ENCODE measurements at regions not wholly inside any gene's neighbourhood (a gene's known extent, or its start where the extent isn't known, plus 50 kb on each side); places are given as distances from the start of the nearest gene placed in this dataset.

GRCh38 chr13:90826688-90827087 lies 520.8 kb upstream of the MIR17HG start:
- no peaks in the 10 kb centered on the region for H3K36me3 ChIP-seq (replicated peaks; ENCODE audit: insufficient read depth, low read depth)
- no peaks in the 10 kb centered on the region for H3K9me2 ChIP-seq (replicated peaks; ENCODE audit: insufficient read depth)
- no peaks in the 10 kb centered on the region for H3K27me3 ChIP-seq
- H3K4me2 ChIP-seq, result no peak overlapping the region
- no peaks in the 10 kb centered on the region for H3K79me2 ChIP-seq
- 88% methylated on average over 2 of the region's 2 CpGs for WGBS (ENCODE audit: low lambda C conversion rate, missing lambda C conversion rate)
- no peaks in the 10 kb centered on the region for H3K4me1 ChIP-seq (ENCODE audit: insufficient read depth)
- TF ChIP-seq EZH2phosphoT487 (IDR thresholded peaks at IDR 0.05; ENCODE audit: low read depth, severe bottlenecking, unreplicated experiment) (no peak), CTCF (IDR thresholded peaks at IDR 0.05; ENCODE audit: poor library complexity) (no peak), EZH2 (IDR thresholded peaks at IDR 0.05; ENCODE audit: borderline replicate concordance) (no peak)
- H4K20me1 ChIP-seq (ENCODE audit: insufficient read depth, poor library complexity, severe bottlenecking), result no peaks in the 10 kb centered on the region
- no peak for DNase-seq (ENCODE audit: low spot score)
- no peak overlapping the region for H3K4me3 ChIP-seq
- no peaks in the 10 kb centered on the region for H3K9me3 ChIP-seq (ENCODE audit: low read depth)
- H3K27ac ChIP-seq, result no peak overlapping the region
- H2AFZ ChIP-seq, result no peak overlapping the region

GRCh38 chr13:90830782-90831181 lies 516.7 kb upstream of the MIR17HG start:
- Histone ChIP-seq H3K27me3 (no peaks in the 10 kb centered on the region), H3K36me3 (replicated peaks; ENCODE audit: insufficient read depth, low read depth) (no peaks in the 10 kb centered on the region), H3K27ac (no peak overlapping the region), H3K4me1 (ENCODE audit: insufficient read depth) (no peaks in the 10 kb centered on the region), H2AFZ (no peak overlapping the region), H3K9me2 (replicated peaks; ENCODE audit: insufficient read depth) (no peaks in the 10 kb centered on the region), H3K4me2 (no peak overlapping the region), H3K4me3 (no peak overlapping the region), H4K20me1 (ENCODE audit: insufficient read depth, poor library complexity, severe bottlenecking) (no peaks in the 10 kb centered on the region), H3K79me2 (no peaks in the 10 kb centered on the region), H3K9me3 (ENCODE audit: low read depth) (no peaks in the 10 kb centered on the region)
- TF ChIP-seq CTCF (IDR thresholded peaks at IDR 0.05; ENCODE audit: poor library complexity) (no peak), EZH2 (IDR thresholded peaks at IDR 0.05; ENCODE audit: borderline replicate concordance) (no peak), EZH2phosphoT487 (IDR thresholded peaks at IDR 0.05; ENCODE audit: low read depth, severe bottlenecking, unreplicated experiment) (no peak)
- 56% methylated on average over 2 of the region's 2 CpGs for WGBS (ENCODE audit: low lambda C conversion rate, missing lambda C conversion rate)
- no peak for DNase-seq (ENCODE audit: low spot score)

- no peaks in the 10 kb centered on the region for H3K27me3 ChIP-seq
- H3K36me3 ChIP-seq (replicated peaks; ENCODE audit: insufficient read depth, low read depth), result no peaks in the 10 kb centered on the region
- no peak for DNase-seq (ENCODE audit: low spot score)
- no peak overlapping the region for H3K4me3 ChIP-seq
- H3K4me2 ChIP-seq, result no peak overlapping the region
- no peaks in the 10 kb centered on the region for H4K20me1 ChIP-seq (ENCODE audit: insufficient read depth, poor library complexity, severe bottlenecking)
- H3K79me2 ChIP-seq, result no peaks in the 10 kb centered on the region
- no peak overlapping the region for H2AFZ ChIP-seq
- no peaks in the 10 kb centered on the region for H3K9me3 ChIP-seq (ENCODE audit: low read depth)
- H3K4me1 ChIP-seq (ENCODE audit: insufficient read depth), result peaks cover under 1% of the 10 kb centered on the region
- no peak for TF ChIP-seq EZH2phosphoT487 (IDR thresholded peaks at IDR 0.05; ENCODE audit: low read depth, severe bottlenecking, unreplicated experiment)
- no peak for TF ChIP-seq CTCF (IDR thresholded peaks at IDR 0.05; ENCODE audit: poor library complexity)
- no peak for TF ChIP-seq EZH2 (IDR thresholded peaks at IDR 0.05; ENCODE audit: borderline replicate concordance)
- H3K9me2 ChIP-seq (replicated peaks; ENCODE audit: insufficient read depth), result no peaks in the 10 kb centered on the region
- no peak overlapping the region for H3K27ac ChIP-seq
Measured at GRCh38 chr13:90833951-90834350, 513.5 kb upstream of the MIR17HG start.

GRCh38 chr13:90834700-90835099 lies 512.8 kb upstream of the MIR17HG start:
- H4K20me1 ChIP-seq (ENCODE audit: insufficient read depth, poor library complexity, severe bottlenecking), result no peaks in the 10 kb centered on the region
- no peak overlapping the region for H3K4me3 ChIP-seq
- H3K27me3 ChIP-seq, result no peaks in the 10 kb centered on the region
- no peak for DNase-seq (ENCODE audit: low spot score)
- TF ChIP-seq CTCF (IDR thresholded peaks at IDR 0.05; ENCODE audit: poor library complexity) (no peak), EZH2phosphoT487 (IDR thresholded peaks at IDR 0.05; ENCODE audit: low read depth, severe bottlenecking, unreplicated experiment) (no peak), EZH2 (IDR thresholded peaks at IDR 0.05; ENCODE audit: borderline replicate concordance) (no peak)
- H3K4me2 ChIP-seq, result no peak overlapping the region
- H3K9me2 ChIP-seq (replicated peaks; ENCODE audit: insufficient read depth), result no peaks in the 10 kb centered on the region
- no peaks in the 10 kb centered on the region for H3K79me2 ChIP-seq
- no peaks in the 10 kb centered on the region for H3K9me3 ChIP-seq (ENCODE audit: low read depth)
- 79% methylated on average over 5 of the region's 5 CpGs for WGBS (ENCODE audit: low lambda C conversion rate, missing lambda C conversion rate)
- no peak overlapping the region for H2AFZ ChIP-seq
- H3K4me1 ChIP-seq (ENCODE audit: insufficient read depth), result peaks cover 6% of the 10 kb centered on the region
- H3K27ac ChIP-seq, result no peak overlapping the region
- no peaks in the 10 kb centered on the region for H3K36me3 ChIP-seq (replicated peaks; ENCODE audit: insufficient read depth, low read depth)
